ENCODE measurements at regions not wholly inside any gene's neighbourhood (a gene's known extent, or its start where the extent isn't known, plus 50 kb on each side); places are given as distances from the start of the nearest gene placed in this dataset.

- ATAC-seq (ENCODE audit: low read depth), result no peak
- H3K36me3 ChIP-seq (ENCODE audit: low read depth), result no peaks in the 10 kb centered on the region
- no peak for TF ChIP-seq CTCF (IDR thresholded peaks at IDR 0.05; ENCODE audit: poor library complexity, severe bottlenecking)
- no peak for DNase-seq (ENCODE audit: low spot score)
- H3K27ac ChIP-seq (ENCODE audit: poor library complexity, severe bottlenecking), result no peak overlapping the region
- no peak overlapping the region for H3K4me3 ChIP-seq (ENCODE audit: severe bottlenecking)
- peaks cover 4% of the 10 kb centered on the region for H3K9me3 ChIP-seq (ENCODE audit: severe bottlenecking)
- no peaks in the 10 kb centered on the region for H3K4me1 ChIP-seq (ENCODE audit: insufficient read depth, poor library complexity, severe bottlenecking)
- no peaks in the 10 kb centered on the region for H3K27me3 ChIP-seq (ENCODE audit: insufficient read depth, poor library complexity, severe bottlenecking)
Measured at GRCh38 chr5:174482607-174483024, 241.8 kb upstream of the MSX2 start.

GRCh38 chr5:174483411-174483810, 241.0 kb upstream of the MSX2 start:
- H3K9me3 ChIP-seq (ENCODE audit: severe bottlenecking), result peaks cover 4% of the 10 kb centered on the region
- TF ChIP-seq CTCF (IDR thresholded peaks at IDR 0.05; ENCODE audit: poor library complexity, severe bottlenecking), result no peak
- no peaks in the 10 kb centered on the region for H3K4me1 ChIP-seq (ENCODE audit: insufficient read depth, poor library complexity, severe bottlenecking)
- no peak overlapping the region for H3K27ac ChIP-seq (ENCODE audit: poor library complexity, severe bottlenecking)
- DNase-seq (ENCODE audit: low spot score) (no peak), ATAC-seq (ENCODE audit: low read depth) (no peak)
- no peak overlapping the region for H3K4me3 ChIP-seq (ENCODE audit: severe bottlenecking)
- H3K36me3 ChIP-seq (ENCODE audit: low read depth), result no peaks in the 10 kb centered on the region
- H3K27me3 ChIP-seq (ENCODE audit: insufficient read depth, poor library complexity, severe bottlenecking), result no peaks in the 10 kb centered on the region

GRCh38 chr5:174489215-174489614, 235.2 kb upstream of the MSX2 start:
- Histone ChIP-seq H3K9me3 (ENCODE audit: severe bottlenecking) (no peaks in the 10 kb centered on the region), H3K27ac (ENCODE audit: poor library complexity, severe bottlenecking) (no peak overlapping the region), H3K27me3 (ENCODE audit: insufficient read depth, poor library complexity, severe bottlenecking) (no peaks in the 10 kb centered on the region), H3K36me3 (ENCODE audit: low read depth) (no peaks in the 10 kb centered on the region), H3K4me1 (ENCODE audit: insufficient read depth, poor library complexity, severe bottlenecking) (no peaks in the 10 kb centered on the region), H3K4me3 (ENCODE audit: severe bottlenecking) (no peak overlapping the region)
- ATAC-seq (ENCODE audit: low read depth) (no peak), DNase-seq (ENCODE audit: low spot score) (no peak)
- no peak for TF ChIP-seq CTCF (IDR thresholded peaks at IDR 0.05; ENCODE audit: poor library complexity, severe bottlenecking)

- Histone ChIP-seq H3K36me3 (ENCODE audit: low read depth) (no peaks in the 10 kb centered on the region), H3K27ac (ENCODE audit: poor library complexity, severe bottlenecking) (no peak overlapping the region), H3K27me3 (ENCODE audit: insufficient read depth, poor library complexity, severe bottlenecking) (no peaks in the 10 kb centered on the region), H3K4me1 (ENCODE audit: insufficient read depth, poor library complexity, severe bottlenecking) (no peaks in the 10 kb centered on the region), H3K9me3 (ENCODE audit: severe bottlenecking) (no peaks in the 10 kb centered on the region), H3K4me3 (ENCODE audit: severe bottlenecking) (no peak overlapping the region)
- no peak for ATAC-seq (ENCODE audit: low read depth)
- DNase-seq (ENCODE audit: low spot score), result no peak
- no peak for TF ChIP-seq CTCF (IDR thresholded peaks at IDR 0.05; ENCODE audit: poor library complexity, severe bottlenecking)
Measured at GRCh38 chr5:174489920-174490597, 234.3 kb upstream of the MSX2 start.

- DNase-seq (ENCODE audit: low spot score) (no peak), ATAC-seq (ENCODE audit: low read depth) (no peak)
- no peaks in the 10 kb centered on the region for H3K9me3 ChIP-seq (ENCODE audit: severe bottlenecking)
- H3K36me3 ChIP-seq (ENCODE audit: low read depth), result no peaks in the 10 kb centered on the region
- no peak for TF ChIP-seq CTCF (IDR thresholded peaks at IDR 0.05; ENCODE audit: poor library complexity, severe bottlenecking)
- no peaks in the 10 kb centered on the region for H3K27me3 ChIP-seq (ENCODE audit: insufficient read depth, poor library complexity, severe bottlenecking)
- no peak overlapping the region for H3K27ac ChIP-seq (ENCODE audit: poor library complexity, severe bottlenecking)
- no peaks in the 10 kb centered on the region for H3K4me1 ChIP-seq (ENCODE audit: insufficient read depth, poor library complexity, severe bottlenecking)
- no peak overlapping the region for H3K4me3 ChIP-seq (ENCODE audit: severe bottlenecking)
Measured at GRCh38 chr5:174490728-174491127, 233.7 kb upstream of the MSX2 start.

Data from RWPE2 (cell line).